GM18502 (cell line): ENCODE measurements at regions not wholly inside any gene's neighbourhood (a gene's known extent, or its start where the extent isn't known, plus 50 kb on each side); places are given as distances from the start of the nearest gene placed in this dataset.

ENCODE experiments used
- ATAC-seq: cut with Tn5 transposase; IDR thresholded peaks from one replicate; pipeline ENCODE4 v1.9.1; 2021; ENCODE audit warnings: mild to moderate bottlenecking; ENCODE audit not compliant: unreplicated experiment, poor library complexity

DNA sequence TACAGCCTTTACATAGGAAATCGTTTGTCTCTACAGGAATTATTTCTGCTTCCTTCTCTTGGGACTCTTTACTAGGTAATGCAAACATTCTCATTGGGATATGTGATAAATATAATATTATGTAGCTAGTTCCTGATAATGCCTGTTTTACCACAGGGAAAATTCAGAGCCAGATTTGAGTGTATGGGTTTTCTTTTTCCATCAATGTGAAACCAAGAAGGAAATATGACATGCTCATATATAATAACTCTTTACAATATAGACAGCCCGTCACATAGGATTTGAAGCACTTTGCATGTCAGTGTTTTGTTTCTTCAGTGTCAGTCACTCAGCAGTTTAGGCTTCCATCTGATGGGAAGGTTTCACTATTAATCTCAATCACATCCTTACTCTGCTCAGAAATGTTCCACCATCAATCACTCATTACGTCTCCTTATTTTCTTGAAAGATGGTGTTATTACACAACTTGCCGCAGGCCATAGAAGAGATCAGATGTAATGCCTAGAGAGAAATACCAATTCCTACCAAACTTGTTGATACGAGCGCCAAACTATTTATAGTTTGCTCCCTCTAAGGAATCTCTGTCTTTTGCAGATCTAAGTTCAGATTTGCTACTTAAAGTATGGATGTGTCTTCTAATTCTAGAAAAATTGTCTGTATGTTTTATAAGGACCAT, 314.8 kb downstream of the DIPK2A start:
- ATAC-seq: no peak

DNA sequence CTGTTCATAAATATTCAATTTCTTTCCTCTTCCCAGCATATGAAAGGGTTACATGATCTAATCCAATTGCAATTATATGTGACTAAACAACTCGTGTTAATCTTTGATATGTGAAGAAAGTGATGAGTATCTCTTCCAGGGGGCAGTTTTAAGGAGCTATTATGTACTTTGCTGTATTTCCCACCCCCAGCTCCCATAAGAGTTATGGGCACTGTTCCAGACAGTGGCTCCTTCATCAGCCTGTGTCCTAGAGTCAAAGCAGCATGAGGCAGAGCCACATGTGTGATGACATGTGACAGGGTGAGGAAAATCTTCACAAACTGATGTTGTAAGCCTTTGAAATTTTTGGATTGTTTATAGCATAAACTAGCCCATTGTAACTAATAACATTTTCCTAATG, 315.4 kb downstream of the DIPK2A start:
- no peak for ATAC-seq

DNA sequence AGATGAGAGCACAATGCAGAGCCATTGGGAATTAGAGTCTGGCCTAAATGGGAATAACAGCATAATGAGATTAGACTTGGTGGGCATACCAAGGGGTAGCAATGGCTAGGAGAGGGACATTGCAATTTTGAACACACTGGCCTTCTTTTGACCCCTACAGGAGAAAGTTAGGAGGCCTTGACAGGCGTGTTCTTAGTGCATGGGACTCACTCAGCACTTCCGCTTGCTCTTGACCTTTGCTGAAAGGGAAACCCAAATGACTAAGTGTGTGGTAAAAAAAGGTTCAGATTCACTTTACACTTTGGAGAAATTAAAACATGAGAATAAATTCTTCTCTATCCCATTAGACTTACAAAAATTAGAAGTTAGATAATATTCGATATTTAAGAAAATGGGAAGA, 317.4 kb downstream of the DIPK2A start:
- ATAC-seq: no peak

DNA sequence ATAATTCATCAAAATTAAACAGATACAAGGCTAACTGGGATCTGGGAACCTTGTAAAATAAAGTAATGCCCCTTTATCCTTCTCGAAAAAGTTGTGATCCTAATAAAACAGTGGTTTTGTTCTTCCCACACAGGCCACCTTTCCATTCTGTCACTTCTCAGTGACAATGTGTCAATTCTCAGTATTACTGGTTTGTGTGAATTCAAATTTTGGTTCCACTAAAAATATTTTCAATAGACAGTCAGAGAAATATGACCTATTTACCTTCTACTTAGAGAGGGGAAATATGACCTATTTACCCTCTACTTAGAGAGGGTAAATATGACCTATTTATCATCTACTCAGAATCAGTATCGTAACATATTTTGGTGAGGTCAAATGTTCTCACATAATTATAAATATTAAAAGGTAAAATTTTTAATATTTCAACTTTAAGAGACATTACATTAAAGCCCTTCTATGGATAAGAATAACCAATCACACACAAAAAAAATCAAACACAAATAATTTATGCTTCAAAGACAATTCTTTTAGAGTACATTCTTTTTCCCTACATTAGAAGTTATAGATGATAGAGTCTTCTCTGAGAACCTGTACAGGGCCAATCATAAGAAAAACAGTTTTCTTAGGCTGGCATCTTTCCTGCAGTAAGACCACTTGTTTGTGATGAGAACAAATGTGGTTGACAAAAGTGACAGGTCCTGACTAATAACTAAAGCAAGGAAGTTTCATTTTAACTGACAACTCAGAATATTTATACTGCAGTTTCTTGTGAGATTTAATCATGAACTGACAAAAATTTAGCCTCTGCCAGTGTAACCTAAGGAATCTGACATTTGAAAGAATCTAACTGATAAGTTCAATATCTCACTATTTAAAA, 323.3 kb downstream of the DIPK2A start:
- peak; percentile 90 for ATAC-seq

DNA sequence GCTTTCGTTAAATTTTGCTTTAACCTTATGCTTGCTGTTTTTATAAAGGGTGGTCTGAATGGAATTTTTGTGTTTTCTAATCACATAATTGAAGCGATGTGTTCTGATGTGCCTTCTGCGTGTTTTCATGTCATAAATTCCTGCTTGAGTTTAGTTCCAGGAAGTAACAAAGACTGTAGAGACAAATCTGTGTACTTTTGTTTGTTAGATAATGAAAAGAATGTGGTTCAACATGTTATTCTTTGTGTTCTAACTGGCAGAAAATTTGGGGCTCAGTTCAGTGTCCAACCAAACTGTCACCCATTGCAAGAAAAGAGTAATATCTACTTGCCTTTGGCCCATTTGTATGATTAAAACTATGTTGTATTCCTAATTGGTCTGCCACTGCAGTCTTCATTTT, 324.0 kb downstream of the DIPK2A start:
- no peak for ATAC-seq

DNA sequence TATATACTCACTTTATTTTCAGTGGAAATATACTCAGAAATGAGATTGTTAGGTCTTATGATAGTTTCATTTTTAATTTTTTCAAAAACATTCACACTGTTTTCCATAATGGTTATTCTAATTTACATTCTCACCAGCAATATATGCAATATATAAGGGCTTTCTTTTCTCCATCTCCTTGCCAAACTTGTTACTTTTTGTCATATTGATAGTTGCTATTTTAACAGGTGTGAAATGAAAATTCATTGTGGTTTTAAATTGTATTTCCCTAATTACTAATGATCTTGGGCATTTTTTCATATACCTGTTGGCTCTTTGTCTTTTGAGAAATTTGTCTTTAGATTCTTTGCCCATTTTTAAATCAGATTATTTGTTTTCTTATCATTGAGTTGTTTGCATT, 325.2 kb downstream of the DIPK2A start:
- peak; percentile 24 for ATAC-seq

DNA sequence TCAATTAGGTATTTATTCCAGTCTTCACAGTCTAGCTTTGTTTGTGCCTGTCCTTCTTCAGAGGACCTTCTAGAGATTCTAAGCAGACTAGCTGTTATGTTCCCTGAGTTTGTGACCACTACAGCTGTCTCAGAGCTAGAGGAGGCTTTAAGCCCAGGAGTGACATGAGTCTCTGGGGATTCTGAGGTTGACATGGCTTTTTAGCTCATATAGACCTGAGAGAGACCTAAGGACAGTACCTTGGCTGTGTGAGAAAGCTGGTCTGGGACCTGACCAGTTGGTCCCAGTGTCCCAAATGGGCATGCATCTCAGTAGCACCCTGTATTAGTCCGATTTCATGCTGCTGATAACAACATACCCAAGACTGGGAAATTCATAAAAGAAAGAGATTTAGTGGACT, 330.2 kb downstream of the DIPK2A start:
- no peak for ATAC-seq

DNA sequence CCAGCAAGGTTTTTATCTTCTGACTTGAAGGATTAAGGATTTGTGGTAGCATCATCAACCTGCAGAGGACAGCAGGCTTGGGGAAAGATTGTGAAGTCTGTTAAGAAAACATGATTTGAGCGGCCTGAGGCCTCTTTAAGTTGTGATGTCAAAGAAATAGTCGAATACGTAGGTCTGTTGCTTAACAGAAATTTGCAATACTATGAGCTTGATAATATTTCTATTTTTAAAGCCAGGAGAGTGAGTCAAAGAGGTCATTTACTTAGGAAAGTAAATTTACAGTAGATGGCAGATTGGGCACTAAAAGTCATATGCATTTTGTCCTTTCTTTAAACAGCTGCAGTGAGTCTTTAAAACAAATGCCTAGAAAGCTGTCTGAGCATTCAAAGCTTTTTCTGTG, 336.3 kb downstream of the DIPK2A start:
- ATAC-seq: no peak

DNA sequence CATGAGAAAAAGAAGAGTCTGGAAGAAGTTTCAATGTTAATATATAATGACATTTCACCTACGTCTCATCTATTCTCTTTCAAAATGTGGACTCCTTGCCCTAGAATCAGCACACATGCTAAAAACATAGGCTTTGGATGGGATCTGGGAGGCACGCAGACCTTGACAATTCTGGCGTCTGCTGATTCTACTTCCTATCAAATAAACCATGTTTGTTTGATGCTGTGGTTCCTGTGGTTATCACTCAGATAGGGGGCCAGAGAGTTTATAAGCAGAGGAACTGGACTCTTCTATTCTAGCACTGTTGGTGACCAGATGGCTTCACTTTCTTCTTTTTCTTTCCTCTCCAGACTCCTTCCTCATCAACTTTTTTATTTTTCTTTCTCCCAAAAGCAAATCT, 336.8 kb downstream of the DIPK2A start:
- ATAC-seq: no peak

DNA sequence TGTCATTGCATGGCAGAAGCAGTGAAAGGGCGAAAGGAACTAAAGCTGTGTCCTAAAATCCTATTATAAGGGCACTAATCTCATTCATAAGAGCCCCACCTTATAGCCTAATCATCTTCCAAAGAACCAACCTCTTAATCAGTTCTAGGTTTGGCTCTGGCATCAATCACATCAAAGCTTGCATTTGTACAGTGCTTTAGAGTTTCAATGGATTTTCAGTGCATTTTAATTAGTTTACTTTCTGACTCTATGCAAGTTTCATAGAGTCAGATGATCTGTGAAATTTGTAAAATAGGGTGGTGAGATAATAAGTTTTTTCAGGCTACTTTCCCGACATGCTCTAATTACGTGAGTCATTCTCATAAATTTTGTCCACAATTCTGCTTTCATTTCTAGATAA, 341.1 kb downstream of the DIPK2A start:
- no peak for ATAC-seq

DNA sequence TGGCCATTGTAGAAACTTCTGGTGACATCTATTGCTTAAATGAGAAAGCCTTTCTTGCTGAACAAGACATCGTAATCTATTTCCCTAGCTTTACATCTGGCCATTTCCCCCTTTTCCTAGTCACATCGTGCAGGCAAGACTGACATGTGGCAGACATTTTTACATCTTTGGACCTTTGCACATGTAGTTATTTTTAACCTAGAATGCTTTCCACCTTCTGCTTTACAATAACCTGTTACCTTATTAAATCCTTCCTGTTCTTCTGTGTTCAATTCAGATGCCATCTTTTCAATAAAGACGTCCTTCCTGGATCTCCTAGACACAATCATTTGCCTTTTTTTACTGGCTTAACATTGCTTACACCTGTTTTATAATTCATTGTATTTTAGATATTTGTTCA, 343.3 kb downstream of the DIPK2A start:
- ATAC-seq: no peak

DNA sequence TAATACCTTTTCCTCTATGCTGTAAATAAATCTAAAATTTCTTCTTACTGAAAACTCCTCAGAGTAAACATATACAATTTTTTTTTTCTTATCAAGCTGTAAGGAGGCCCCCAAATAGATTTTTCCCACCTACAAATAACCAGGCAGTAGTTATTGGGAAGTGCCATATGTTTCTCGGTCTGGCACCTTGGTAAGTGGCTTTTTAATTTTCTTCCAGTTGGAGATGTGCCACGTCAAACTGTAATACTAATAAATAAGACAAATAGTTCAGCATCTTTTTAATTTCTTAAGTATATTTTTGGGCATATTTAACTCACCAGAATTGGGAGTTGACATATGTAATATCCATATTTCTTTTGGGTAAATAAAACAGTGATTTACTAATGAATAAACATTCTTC, 346.3 kb downstream of the DIPK2A start:
- no peak for ATAC-seq

DNA sequence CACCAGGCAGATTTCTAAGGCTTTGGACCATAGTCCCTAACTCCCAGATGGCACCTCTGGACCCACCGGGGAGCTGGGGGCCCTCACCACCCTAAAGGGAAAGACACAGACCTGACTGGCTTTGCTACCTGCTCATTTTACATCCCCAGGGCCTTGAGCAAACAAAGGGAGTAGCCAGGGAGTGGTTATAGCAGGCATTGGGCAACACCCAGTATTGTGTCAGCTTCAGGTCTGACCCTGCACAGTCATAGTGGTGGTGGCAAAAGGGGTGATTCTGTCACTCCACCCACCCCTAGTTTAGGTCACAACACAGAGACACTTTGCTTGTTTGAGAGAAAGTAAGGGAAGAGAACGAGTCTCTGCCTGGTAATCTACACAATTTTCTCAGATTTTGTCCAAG, 352.5 kb downstream of the DIPK2A start:
- ATAC-seq: no peak

DNA sequence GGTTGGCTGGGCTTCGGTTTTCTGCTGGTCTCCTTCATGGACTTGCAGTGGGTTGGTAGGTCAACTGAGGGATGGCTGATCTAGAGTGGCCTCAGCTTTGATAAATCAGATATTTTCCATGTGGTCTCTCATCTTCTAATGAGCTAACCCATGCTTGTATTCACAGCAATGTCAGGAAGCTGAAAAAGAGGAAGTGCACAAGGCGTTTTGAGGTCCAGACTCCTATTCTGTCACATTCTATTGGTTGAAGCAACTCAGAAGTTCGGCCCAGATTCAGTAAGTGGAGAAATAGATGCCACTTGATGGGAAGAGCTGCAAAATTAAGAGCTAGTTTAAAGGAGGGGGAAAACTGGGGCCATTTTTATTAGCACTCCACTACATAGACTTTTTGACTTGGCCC, 361.2 kb downstream of the DIPK2A start:
- peak; percentile 65 for ATAC-seq

DNA sequence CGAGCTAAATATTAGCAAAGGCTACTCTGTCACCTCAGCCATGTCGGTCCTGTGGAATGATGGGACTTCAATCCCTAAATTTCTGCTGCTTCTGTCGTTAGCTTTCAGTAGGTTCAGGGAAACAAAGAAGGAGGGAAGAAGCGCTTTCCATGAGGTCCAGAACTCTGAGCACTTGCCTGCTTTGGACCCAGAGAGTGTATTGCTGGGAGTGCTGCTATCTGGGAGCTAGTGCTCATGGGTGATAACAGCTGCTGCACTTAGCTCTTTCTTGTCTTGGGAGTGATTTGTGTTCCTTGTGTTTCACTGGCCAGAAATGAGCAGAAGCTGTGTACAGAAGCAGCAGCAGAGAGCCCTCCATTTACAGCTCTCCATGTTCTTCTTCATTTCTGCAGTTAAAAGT, 369.8 kb downstream of the DIPK2A start:
- no peak for ATAC-seq

DNA sequence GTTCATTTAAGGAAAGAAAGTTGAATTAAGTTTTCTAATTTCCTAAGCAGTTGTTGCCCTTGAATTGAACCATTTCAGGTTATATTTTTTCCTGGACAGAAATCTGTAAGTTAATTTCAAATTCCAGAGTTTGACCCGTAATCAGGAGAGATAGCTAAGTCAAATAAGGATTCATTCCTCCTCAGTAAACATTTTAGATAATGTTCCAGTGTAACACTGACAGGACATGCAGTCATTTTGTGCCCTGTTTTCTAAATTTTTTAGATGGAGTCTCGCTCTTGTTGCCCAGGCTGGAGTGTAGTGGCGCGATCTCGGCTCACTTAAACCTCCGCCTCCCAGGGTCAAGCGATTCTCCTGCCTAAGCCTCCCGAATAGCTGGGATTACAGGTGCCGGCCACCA, 371.7 kb downstream of the DIPK2A start:
- no peak for ATAC-seq

DNA sequence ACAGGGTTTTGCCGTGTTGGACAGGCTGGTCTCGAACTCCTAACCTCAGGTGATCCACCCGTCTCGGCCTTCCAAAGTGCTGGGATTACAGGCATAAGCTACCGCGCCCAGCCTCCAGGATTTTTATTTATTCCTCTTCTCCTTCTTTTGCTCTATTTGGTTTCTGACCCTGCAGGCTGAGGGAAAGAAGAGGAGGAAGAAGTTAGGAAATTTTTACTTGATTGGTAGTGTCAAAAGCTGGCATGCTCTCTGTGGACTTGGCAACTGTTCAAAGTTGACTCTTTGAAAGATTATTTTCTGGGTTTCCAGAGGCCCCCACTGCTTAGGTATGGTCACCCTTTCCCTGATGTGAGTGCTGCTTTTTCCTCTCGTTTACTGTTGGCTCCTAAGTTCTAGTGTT, 372.2 kb downstream of the DIPK2A start:
- no peak for ATAC-seq

DNA sequence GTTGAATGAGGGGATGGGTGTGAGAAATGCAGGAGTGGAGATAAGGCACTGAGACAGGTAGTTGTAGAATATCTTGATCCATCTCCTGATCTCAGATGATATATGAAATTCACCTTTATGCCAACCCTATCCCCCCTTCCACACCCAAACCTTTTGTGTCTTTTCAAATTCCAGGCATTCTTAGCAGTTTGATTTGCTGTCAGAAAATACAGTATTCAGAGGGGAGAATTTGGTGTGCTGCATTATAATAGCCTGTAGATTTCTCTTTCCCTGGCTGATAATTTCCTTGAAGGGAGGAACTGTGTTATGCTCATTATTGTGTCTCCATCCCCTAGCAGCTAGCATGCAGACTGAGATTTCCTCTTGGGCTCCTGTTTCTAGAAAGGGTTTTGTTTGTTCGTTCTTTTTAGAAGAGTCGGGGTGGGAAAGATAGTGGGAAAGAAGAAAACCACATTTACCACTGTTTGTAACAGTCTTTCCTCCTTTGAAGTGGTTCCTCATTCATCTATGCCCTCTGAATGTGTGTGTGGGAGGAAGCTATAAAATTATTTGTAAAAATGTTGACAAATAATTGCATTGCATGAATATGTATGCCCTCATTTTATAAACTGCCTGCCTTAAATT, 373.4 kb downstream of the DIPK2A start:
- ATAC-seq: no peak

DNA sequence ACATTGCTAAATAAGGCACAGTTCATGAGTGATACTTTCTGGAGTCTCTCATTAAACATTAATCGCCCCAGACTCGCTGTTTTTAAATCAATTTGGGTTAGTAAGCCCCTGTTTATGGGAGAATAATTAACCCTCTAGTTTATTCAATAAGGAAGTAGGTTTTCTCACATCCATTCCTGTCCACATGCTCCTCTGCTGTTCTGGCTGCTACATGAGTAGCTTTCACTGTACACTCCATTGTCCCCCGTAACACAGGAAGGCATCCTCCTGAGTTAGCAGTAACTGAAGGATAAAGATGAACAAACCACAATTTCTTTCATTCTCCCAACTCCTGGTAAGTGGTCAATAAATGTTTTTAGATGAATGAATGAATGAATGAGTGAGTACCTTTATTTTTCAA, 378.5 kb downstream of the DIPK2A start:
- ATAC-seq: no peak

DNA sequence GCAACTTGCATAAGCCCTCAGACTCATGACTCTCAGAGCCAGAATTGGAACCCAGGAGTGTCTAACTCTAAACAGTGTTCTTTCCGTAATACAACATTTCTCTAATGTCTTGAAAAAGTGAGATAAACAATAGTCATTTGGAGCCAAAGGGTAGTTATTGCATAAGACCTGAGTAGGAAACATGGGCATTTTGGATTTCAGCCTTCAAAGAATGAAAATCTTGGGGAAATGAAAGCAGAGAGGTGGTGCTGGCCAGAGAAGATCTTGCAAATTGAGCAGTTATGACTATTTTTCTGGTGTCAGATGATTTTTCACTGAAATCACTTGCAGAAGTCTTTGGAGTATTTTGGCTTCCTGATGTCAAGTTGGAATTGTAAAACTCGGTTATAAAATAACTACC, 379.4 kb downstream of the DIPK2A start:
- no peak for ATAC-seq

DNA sequence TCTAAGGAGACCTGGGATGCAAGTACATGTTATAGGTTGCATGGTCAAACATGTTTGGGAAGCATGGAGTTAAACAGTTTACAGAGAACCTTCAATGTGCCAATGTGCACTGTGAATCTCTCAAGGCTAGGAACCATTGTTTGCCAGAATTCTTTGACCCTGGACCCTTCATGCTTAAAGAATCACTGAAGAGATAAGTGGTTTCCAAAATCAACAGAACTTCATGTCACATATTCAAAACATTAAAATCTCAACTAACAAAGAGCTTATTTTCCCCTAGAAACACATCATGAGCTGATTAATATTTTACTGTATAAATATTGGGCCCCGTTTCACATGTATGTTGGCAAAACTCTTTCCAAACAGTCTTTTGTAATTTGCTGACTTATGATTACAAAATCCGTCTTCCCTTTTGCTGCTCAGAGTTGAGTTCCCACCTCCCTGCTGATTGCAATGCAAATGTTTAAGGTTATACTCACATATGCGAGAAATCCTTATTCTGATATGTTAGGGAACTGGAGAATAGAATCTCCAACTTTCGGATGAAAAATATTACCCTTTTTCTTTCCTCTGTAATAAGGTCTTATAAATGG, 380.2 kb downstream of the DIPK2A start:
- no peak for ATAC-seq
